GM19023 (cell line): ENCODE measurements at regions not wholly inside any gene's neighbourhood (a gene's known extent, or its start where the extent isn't known, plus 50 kb on each side); places are given as distances from the start of the nearest gene placed in this dataset.

Source experiments
- ATAC-seq: cut with Tn5 transposase; IDR thresholded peaks from one replicate; pipeline ENCODE4 v1.9.1; 2021; ENCODE audit warnings: mild to moderate bottlenecking, moderate library complexity; ENCODE audit not compliant: unreplicated experiment

DNA sequence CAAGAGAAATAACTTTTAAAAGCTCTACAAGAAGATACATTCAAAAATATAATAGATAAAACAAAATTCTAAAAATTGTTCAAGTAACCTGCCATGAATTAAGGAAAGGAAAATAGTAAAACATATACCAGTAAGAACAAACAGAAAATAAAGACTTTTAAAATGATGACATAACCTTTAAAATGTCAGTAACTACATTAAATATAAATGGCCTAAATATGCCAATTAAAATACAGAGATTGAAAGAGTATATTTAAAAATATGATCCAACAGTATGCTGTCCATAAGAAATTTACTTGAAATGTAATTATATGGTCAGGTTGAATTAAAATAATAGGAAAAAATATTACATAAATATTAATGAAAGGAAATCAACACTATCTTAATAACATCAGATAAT, 911.7 kb upstream of the POU3F3 start:
- no peak for ATAC-seq

DNA sequence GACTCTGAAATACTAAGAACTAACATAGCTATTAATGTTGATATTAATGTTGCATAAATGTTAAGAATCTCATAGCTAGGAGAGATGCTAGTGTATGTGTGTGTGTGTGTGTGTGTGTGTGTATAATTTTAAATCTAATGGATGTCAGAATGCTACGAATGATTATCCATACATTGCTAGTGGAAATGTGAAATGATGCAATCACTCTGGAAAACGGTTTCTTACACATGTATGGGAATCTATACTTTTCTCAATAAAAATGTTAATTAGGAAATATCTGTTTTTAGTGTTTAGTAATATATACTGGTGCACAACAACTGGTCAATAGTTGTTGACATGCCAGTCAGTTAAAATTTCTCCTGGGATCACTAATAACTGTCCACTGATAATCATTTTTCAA, 908.8 kb upstream of the POU3F3 start:
- no peak for ATAC-seq

DNA sequence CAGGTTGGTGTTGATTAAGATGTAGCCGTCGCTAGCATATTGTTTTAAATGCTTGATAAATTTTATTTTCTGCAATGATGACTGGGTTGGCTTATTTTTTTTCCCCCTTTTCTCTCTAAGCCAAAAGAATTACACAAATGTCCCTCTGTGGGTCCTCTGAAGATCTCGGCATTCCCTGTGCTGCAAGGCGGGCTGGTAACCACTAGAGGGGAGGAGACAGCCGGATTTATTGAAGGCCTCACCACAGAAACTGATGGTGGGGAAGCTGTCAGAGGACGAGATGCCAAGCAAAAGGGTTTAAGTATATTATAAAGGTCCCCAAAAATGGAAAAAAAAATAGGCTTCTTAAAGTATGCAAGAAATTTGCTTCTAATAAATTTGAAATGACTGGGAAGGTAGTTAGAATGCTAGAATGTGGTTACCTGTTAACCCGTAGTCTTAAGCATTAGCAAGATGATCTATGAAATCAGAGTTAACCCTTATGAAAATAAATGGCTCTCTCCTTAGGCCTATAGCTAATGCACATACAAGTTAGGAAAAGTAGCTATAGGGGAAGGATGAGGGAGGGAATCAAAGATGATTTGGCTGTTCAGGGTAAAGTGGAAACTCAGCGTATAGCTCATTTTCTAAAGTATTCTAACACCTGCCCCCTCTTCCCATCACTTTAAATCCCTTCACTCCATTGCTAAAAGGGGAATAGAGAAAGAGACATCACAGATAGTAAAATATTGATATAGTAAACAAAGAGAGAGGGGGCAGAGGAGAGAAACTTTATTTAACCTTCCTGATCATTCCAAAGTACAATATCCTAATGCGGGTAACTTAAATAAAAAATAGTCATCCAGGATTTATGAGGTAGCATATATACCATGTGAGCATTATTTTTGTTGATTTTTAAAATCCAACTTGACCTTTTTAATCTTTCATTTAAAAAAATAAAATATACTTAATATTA, 894.5 kb upstream of the POU3F3 start:
- no peak for ATAC-seq

GRCh38 chr2:103960129-103960513, 893.8 kb upstream of the POU3F3 start:
- ATAC-seq, result no peak

DNA sequence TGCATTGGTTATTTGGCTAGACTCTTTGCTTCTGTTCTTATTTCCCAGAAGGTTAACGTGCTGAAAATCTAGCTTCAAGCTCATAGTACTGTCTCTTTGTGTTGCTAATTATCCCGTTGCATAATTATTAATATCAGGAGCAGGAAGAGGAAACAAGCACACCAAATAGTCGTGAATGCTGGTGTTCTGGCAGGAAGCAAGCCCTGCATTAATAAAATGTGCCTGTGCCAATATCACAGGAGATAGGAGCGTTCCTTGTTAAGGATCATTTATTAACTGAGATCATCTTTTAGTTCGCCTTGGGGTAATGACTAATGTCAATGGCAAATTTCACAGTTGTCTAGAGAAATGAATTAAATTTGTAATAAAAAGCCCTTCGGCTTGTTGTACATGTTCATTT, 893.0 kb upstream of the POU3F3 start:
- ATAC-seq, result no peak

DNA sequence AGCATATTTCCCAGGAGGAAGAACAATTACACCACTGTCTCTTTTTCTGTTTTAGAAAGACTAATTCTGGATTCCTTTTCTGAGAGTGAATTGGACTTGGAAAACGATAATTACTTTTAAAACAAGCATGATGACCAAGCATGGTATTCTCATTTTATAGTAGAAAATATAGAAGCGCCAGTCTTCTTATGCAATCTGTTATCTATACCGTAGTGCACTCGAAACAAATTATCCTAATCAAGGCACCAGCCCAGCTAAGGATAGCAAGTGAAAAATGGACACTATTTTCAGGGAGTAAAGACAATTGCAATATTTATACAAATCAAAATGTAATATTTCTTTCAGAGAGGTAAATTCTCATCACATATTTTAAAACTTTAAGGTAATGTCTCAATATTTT, 892.1 kb upstream of the POU3F3 start:
- ATAC-seq, result no peak

DNA sequence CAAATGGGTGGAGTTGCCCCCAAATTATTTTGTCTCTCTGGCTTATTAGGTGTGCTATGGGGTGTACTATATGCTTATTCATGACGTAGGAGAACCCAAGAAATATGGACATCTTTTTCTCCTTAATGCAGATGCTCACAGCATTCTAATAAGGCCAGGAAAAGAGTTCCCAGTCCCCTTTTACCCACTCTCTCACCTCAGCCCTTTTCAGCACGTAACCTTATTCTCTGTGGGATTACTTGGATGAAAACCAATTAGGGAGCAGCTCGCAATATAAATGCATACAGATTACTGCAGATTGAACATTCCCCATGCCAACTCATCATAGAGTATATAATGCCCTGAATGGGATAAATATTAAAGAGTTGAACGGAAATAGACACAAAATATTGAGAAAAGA, 891.2 kb upstream of the POU3F3 start:
- no peak for ATAC-seq

DNA sequence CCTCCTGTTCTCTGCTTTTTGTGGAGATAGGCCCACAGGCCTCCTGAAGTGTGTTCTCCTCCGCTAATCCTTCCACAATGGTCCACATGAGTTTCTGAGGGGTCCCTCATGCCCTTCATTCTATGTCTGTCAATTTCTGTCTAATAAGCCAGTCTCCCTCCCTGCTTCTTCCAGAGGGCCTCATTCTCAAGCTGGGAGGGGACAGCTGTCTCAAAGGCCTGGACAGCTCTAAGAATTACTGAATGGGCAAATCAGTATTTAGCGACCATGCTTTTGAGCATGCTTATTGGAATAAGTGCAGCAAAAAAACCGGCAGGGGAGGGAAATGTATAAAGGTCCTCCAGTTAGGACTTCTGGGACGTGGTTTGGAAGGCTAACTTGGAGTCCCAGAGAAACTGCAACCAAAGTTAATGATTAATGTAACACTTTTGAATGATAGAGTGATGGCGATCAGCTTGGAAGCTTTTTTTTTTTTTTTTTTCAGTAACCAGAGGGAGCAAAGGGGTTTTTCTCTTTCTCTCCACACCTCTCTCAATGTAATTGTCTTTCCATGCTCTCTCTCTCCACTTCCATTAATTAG, 890.7 kb upstream of the POU3F3 start:
- no peak for ATAC-seq

GRCh38 chr2:103977241-103977640, 876.7 kb upstream of the POU3F3 start:
- ATAC-seq, result no peak

GRCh38 chr2:103977668-103978067, 876.2 kb upstream of the POU3F3 start:
- ATAC-seq, result no peak

GRCh38 chr2:103980401-103980800, 873.5 kb upstream of the POU3F3 start:
- no peak for ATAC-seq

DNA sequence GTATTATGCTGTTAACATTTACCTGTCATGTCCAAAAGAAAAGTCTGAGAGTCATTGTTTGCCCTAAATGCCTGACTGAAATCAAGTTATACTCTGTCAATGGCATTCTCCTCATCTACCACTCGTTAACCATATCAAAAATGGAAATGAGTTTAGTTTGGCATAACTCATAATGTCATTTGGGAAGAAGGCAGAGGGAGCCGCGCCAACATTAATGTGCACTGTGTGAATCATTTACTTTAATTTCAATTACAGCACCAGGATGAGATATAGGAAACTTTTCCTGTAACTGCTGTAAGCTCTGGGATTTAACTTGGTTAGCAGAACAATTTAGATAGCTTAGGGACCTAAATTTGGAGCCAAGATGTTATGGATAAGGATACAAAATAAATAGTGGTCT, 871.2 kb upstream of the POU3F3 start:
- ATAC-seq, result no peak

DNA sequence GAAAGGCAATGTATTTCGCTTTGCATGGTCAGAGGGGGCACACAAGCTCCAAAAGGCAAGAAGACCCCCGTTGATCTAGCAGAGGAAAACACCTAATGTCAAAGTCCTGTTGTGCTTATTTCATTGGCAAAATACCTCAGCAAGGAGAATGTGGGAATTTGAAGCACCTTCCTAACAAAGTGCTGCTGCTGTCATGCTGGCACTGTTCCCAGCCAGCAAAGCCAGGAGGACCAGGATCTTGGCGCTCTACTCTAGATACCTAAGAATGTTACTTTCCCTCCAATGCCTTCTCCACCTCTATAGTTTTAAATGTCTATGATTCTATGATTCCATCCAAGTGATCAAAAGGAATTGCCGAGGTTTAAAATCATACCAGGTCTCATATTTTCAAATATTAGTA, 867.9 kb upstream of the POU3F3 start:
- ATAC-seq, result no peak

DNA sequence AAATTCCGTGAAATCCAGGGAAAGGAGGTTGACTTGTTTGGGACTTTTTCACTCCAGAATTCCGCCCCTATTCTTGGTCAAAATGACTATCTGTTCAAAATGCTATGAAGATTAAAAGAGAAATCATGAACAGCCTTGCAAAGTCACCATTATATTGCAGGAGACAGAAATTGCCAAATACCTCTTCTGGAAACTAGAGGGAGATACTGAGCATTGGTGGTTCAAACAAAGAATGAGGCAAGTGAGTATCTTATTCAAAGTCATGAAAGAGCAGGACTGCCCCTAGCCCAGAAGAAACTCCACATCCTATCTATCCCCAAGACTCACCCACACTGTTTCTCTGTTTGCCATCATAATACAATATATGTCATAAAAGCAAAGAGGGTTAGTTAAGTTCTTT, 862.3 kb upstream of the POU3F3 start:
- no peak for ATAC-seq

GRCh38 chr2:104004821-104005220, 849.1 kb upstream of the POU3F3 start:
- no peak for ATAC-seq

DNA sequence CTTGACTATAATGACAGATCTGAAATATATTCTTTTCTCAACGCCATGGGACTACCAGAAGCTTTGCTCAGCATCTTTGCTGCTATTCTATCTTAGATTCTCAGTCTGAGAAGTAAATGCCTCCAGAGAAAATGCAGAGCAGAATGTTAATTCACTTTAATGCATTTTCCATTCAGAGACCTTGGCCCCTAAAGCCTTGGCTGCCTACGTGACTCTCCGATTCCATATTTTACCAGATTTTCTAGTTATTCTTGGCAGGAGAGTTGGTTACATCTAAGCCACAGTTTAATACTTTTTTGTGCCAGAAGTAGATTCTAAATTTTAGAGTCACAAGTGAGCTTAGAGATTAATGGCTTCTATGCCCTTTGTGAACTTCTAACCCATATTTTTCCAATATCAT, 837.1 kb upstream of the POU3F3 start:
- ATAC-seq, result no peak

GRCh38 chr2:104023306-104023705, 830.6 kb upstream of the POU3F3 start:
- ATAC-seq, result no peak

- ATAC-seq, result no peak
Observed at GRCh38 chr2:104023765-104024164, 830.1 kb upstream of the POU3F3 start.

GRCh38 chr2:104025295-104025694, 828.6 kb upstream of the POU3F3 start:
- ATAC-seq, result no peak

GRCh38 chr2:104026725-104027124, 827.2 kb upstream of the POU3F3 start:
- no peak for ATAC-seq

GRCh38 chr2:104027321-104027720, 826.6 kb upstream of the POU3F3 start:
- no peak for ATAC-seq

DNA sequence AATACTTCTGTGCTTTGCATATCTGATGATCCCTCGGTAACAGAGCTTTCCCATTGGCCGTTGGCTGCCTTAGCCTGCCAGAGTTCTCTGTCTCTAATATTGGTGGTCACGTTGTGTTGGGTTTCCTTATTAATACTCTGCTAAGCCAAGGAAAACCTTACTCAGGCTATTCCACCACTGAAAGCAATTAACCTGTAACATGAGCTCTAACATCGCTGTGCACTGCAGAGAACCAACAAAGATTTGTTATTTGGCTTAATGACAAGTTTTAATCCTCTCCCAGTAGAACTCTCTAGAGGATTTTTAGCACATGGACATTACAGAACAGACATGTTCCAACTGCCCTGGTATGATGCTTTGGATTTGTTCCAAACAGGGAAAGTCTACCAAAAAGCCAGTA, 825.9 kb upstream of the POU3F3 start:
- ATAC-seq, result no peak

GRCh38 chr2:104033399-104033798, 820.5 kb upstream of the POU3F3 start:
- no peak for ATAC-seq
